Activated B cell treated with CpG ODN at 0.5 μM for 24 hours (primary cell): ENCODE measurements at regions not wholly inside any gene's neighbourhood (a gene's known extent, or its start where the extent isn't known, plus 50 kb on each side); places are given as distances from the start of the nearest gene placed in this dataset.

ENCODE experiments used
- ATAC-seq: fragments of 200-7000 bp; cut with Tn5 transposase; one replicate; pipeline ENCODE4 v1.10.0; 2021; ENCODE audit warnings: low read depth, mild to moderate bottlenecking, moderate library complexity
- CTCF ChIA-PET: fragments of 350-600 bp; sonication (Branson Sonifier 250); formaldehyde crosslinking; loops from one replicate; lab custom pipeline; 2021; ENCODE audit warnings: antibody characterized with exemption; lab: Charles Lee
- POLR2A ChIA-PET: fragments of 350-600 bp; sonication (Branson Sonifier 250); formaldehyde crosslinking; loops from one replicate; lab custom pipeline; 2021; ENCODE audit warnings: antibody characterized with exemption; lab: Charles Lee
- DNase-seq: peaks from one replicate; pipeline ENCODE4 v3.0.0; 2022
- H3K27ac Mint-ChIP-seq: one replicate; pipeline ENCODE4 v1.8.0; 2020; ENCODE audit warnings: mixed read lengths
- H3K27me3 Mint-ChIP-seq: one replicate; pipeline ENCODE4 v1.8.0; 2021; ENCODE audit warnings: mixed read lengths
- H3K36me3 Mint-ChIP-seq: one replicate; pipeline ENCODE4 v1.8.0; 2021; ENCODE audit warnings: low read depth, mixed read lengths
- H3K4me1 Mint-ChIP-seq: one replicate; pipeline ENCODE4 v1.8.0; 2021; ENCODE audit warnings: mixed read lengths
- H3K4me3 Mint-ChIP-seq: one replicate; pipeline ENCODE4 v1.8.0; 2020; ENCODE audit warnings: mild to moderate bottlenecking, mixed read lengths
- H3K9me3 Mint-ChIP-seq: one replicate; pipeline ENCODE4 v1.8.0; 2020; ENCODE audit warnings: mixed read lengths
- intact Hi-C: fragments of 100-400 bp; cut with micrococcal nuclease; formaldehyde crosslinking; loops from one replicate; pipeline ENCODE4 v1.15.1; 2024
- TF ChIP-seq, protein P1 (sequence below): fragments of 200-600 bp; IDR thresholded peaks from one replicate; pipeline ENCODE4 v1.8.0; 2022; ENCODE audit warnings: antibody characterized with exemption, mild to moderate bottlenecking

DNA sequence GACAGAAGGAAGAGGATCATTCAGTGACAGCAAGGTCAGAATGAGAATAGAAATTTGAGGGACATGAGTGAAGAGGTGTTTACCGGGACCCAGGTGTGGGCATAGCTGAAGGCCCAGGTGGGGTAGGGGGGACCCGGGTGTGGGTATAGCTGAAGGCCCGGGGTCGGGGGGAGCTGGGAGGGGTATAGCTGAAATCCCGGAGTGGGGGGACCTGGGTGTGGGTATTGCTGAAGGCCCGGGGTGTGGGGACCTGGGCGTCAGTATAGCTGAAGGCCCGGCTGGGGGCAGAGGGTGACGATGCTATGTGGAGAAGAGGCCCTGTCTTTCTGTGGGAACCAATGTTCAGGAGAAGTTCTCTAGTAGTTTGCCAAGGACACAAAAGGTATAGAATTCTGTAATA lies 183.0 kb upstream of the PITRM1 start:
- H3K4me3 Mint-ChIP-seq: no peak overlapping the region
- CTCF ChIA-PET: no interaction called here

DNA sequence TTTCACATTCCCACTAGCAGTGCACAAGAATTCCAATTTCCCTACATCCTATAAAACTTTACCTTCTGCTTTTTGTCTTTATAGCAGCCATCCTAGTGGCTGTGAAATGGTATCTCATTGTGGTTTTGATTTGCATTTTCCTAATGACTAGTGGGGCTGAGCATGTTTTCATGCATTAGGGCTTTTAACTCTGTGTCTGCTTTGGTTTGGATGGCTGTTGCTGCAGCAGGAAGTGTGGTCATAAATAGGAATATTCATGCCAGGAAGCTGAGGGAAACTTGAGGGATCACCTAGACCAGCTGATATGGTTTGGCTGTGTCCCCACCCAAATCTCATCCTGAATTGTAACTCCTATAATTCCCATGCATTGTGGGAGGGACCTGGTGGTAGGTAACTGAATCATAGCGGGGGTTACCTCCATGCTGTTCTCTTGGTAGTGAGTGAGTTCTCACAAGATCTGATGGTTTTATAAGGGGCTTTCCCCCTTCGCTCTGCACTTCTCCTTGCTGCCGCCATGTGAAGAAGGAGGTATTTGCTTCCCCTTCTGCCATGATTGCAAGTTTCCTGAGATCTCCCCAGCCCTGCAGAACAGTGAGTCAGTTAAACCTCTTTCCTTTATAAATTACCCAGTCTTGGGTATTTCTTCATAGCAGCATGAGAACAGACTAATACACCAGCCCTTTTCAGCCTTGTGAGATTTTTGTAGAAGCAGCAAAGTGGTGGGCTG lies 181.8 kb upstream of the PITRM1 start:
- no peak for ATAC-seq
- no peak overlapping the region for H3K4me3 Mint-ChIP-seq

More for the DNA sequence above, 183.0 kb upstream of the PITRM1 start:
- H3K9me3 Mint-ChIP-seq: peaks cover 7% of the 10 kb centered on the region
- TF ChIP-seq, protein P1, sequence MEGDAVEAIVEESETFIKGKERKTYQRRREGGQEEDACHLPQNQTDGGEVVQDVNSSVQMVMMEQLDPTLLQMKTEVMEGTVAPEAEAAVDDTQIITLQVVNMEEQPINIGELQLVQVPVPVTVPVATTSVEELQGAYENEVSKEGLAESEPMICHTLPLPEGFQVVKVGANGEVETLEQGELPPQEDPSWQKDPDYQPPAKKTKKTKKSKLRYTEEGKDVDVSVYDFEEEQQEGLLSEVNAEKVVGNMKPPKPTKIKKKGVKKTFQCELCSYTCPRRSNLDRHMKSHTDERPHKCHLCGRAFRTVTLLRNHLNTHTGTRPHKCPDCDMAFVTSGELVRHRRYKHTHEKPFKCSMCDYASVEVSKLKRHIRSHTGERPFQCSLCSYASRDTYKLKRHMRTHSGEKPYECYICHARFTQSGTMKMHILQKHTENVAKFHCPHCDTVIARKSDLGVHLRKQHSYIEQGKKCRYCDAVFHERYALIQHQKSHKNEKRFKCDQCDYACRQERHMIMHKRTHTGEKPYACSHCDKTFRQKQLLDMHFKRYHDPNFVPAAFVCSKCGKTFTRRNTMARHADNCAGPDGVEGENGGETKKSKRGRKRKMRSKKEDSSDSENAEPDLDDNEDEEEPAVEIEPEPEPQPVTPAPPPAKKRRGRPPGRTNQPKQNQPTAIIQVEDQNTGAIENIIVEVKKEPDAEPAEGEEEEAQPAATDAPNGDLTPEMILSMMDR: no peak
- DNase-seq (no peak), ATAC-seq (no peak)
- POLR2A ChIA-PET: no interaction called here
- H3K27ac Mint-ChIP-seq: no peak overlapping the region
- no peaks in the 10 kb centered on the region for H3K36me3 Mint-ChIP-seq
- peaks cover 7% of the 10 kb centered on the region for H3K4me1 Mint-ChIP-seq
- peaks cover 4% of the 10 kb centered on the region for H3K27me3 Mint-ChIP-seq
- intact Hi-C loops: no loop called here

DNA sequence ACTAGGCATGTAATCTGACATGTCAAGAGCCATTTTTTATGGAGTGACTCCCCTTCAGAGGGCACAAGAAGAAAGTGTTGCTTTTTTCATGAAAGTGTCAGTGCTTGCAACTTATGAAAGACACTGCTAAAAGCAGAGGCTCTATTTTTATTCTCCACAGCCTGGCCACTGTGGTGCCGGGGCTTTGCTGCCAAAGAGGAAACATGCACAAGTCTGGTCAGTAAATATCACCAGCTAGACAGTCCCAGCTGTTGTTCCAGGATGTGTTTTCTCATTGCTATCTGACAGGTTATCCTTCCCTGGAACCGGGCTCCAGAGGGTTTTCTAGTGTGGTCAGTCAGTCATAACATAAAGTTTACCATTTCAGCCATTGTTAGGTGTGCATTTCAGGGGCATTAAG lies 180.7 kb upstream of the PITRM1 start:
- POLR2A ChIA-PET: no interaction called here
- no peak overlapping the region for H3K4me3 Mint-ChIP-seq
- TF ChIP-seq, protein P1: no peak
- no peaks in the 10 kb centered on the region for H3K36me3 Mint-ChIP-seq
- peaks cover 11% of the 10 kb centered on the region for H3K27me3 Mint-ChIP-seq
- ATAC-seq: no peak
- no peak overlapping the region for H3K27ac Mint-ChIP-seq
- peaks cover under 1% of the 10 kb centered on the region for H3K9me3 Mint-ChIP-seq
- H3K4me1 Mint-ChIP-seq: peaks cover 7% of the 10 kb centered on the region
- DNase-seq: no peak
- CTCF ChIA-PET: no interaction called here
- intact Hi-C loops: no loop called here

More for the DNA sequence above, 181.8 kb upstream of the PITRM1 start:
- ChIA-PET CTCF (no interaction called here), POLR2A (no interaction called here)
- intact Hi-C loops: no loop called here
- Mint-ChIP-seq H3K9me3 (peaks cover 6% of the 10 kb centered on the region), H3K27ac (no peak overlapping the region), H3K36me3 (no peaks in the 10 kb centered on the region), H3K4me1 (peaks cover 7% of the 10 kb centered on the region), H3K27me3 (peaks cover 11% of the 10 kb centered on the region)
- TF ChIP-seq, protein P1: no peak
- no peak for DNase-seq

DNA sequence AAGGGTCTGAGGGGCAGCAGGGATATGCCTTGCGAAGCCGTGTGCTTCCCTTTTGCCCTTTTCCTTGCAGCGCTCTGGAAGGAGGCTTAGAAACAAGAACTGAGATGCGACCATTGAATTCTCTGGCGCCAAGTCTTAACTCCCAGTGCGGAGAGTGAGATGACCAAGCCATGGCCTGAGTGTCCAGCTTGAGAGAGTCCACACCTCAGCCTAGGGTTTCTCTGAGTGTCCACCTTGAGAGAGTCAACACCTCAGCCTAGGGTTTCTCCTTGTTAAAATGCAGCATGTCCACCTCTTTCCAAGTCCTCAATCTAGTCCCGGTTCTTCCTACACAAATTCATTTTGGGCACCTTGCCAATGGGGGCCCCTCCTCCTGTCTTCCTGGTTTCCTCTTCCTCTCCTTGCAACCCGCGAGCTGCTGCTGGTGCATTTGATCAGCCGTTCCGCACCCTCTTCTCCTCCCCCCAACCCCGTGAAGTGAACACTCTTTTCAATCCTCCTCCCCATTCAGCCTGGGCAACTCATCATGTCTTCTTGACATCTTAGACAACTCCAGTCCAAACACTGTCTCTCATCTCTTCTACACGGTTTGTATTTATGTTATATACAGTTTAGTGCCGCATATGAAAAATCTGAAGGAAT lies 178.2 kb upstream of the PITRM1 start:
- CTCF ChIA-PET: no interaction called here
- Mint-ChIP-seq H3K27me3 (peaks cover 13% of the 10 kb centered on the region), H3K27ac (no peak overlapping the region), H3K36me3 (no peaks in the 10 kb centered on the region), H3K4me1 (peaks cover 3% of the 10 kb centered on the region), H3K4me3 (no peak overlapping the region), H3K9me3 (no peaks in the 10 kb centered on the region)
- intact Hi-C loops: no loop called here
- DNase-seq (no peak), ATAC-seq (no peak)
- TF ChIP-seq, protein P1: no peak
- POLR2A ChIA-PET: no interaction called here

GRCh38 chr10:3350205-3350604 lies 177.6 kb upstream of the PITRM1 start:
- H3K4me1 Mint-ChIP-seq: peaks cover 3% of the 10 kb centered on the region
- DNase-seq: no peak
- no peak overlapping the region for H3K4me3 Mint-ChIP-seq
- ATAC-seq: no peak
- POLR2A ChIA-PET: no interaction called here
- intact Hi-C loops: no loop called here
- TF ChIP-seq, protein P1: no peak
- H3K27ac Mint-ChIP-seq: no peak overlapping the region
- H3K27me3 Mint-ChIP-seq: peaks cover 18% of the 10 kb centered on the region
- CTCF ChIA-PET: no interaction called here
- no peaks in the 10 kb centered on the region for H3K36me3 Mint-ChIP-seq
- H3K9me3 Mint-ChIP-seq: no peaks in the 10 kb centered on the region
